Spleen (tissue), 11 donors: ENCODE measurements at regions not wholly inside any gene's neighbourhood (a gene's known extent, or its start where the extent isn't known, plus 50 kb on each side); places are given as distances from the start of the nearest gene placed in this dataset.

Source experiments
- DNase-seq: peaks from one replicate; pipeline ENCODE4 v3.0.0-alpha.2; 2020
- H3K27ac ChIP-seq, 8 donors: fragments of 200-600 bp; sonication (generic) in 7 of 8; 1 replicate in 4 of 8; 2 replicates in 4 of 8; pipeline versions ENCODE4 v1.5.0 to v1.8.0; 2016 to 2021; ENCODE audit warnings: inconsistent platforms in 4 of 8, mild to moderate bottlenecking in 4 of 8, moderate library complexity in 1 of 8
- H3K27me3 ChIP-seq, 7 donors: fragments of 200-600 bp; sonication (generic) in 6 of 7; replicated peaks in 1 of 7; 1 replicate in 4 of 7; 2 replicates in 3 of 7; pipeline versions ENCODE4 v1.5.0 to v1.8.0; 2016 to 2021; ENCODE audit warnings: inconsistent platforms in 3 of 7, mild to moderate bottlenecking in 1 of 7
- H3K36me3 ChIP-seq, 6 donors: fragments of 200-600 bp; sonication (generic) in 5 of 6; 1 replicate in 4 of 6; 2 replicates in 2 of 6; pipeline versions ENCODE4 v1.5.0 to v1.8.0; 2016 to 2021; ENCODE audit warnings: inconsistent platforms in 2 of 6
- H3K4me1 ChIP-seq, 6 donors: fragments of 200-600 bp; sonication (generic) in 5 of 6; 1 replicate in 3 of 6; 2 replicates in 3 of 6; pipeline versions ENCODE4 v1.5.0 to v1.8.0; 2016 to 2021; ENCODE audit warnings: inconsistent platforms in 3 of 6
- H3K4me3 ChIP-seq, 8 donors: fragments of 200-600 bp; sonication (generic) in 7 of 8; 1 replicate in 4 of 8; 2 replicates in 4 of 8; pipeline versions ENCODE4 v1.5.0 to v1.8.0; 2016 to 2021; ENCODE audit warnings: inconsistent platforms in 4 of 8, mild to moderate bottlenecking in 4 of 8, moderate library complexity in 2 of 8
- H3K9me3 ChIP-seq, 8 donors: fragments of 200-600 bp; sonication (generic) in 7 of 8; 1 replicate in 4 of 8; 2 replicates in 4 of 8; pipeline versions ENCODE4 v1.5.0 to v1.8.0; 2016 to 2021; ENCODE audit warnings: inconsistent platforms in 4 of 8
- CTCF ChIP-seq, 11 experiments: fragments of 200-600 bp in 7 of 11; fragments of 450-650 bp in 4 of 11; sonication (generic) in 4 of 11; IDR thresholded peaks in 8 of 11; conservative IDR thresholded peaks in 3 of 11; 1 replicate in 7 of 11; 2 replicates in 4 of 11; pipeline versions ENCODE4 v1.4.0 to v1.8.0; 2016 to 2021; ENCODE audit warnings: antibody characterized with exemption in 11 of 11, inconsistent platforms in 4 of 11, mild to moderate bottlenecking in 1 of 11
- POLR2A ChIP-seq, 3 donors: fragments of 450-650 bp; IDR thresholded peaks; one replicate each; pipeline ENCODE4 v1.5.1; 2017; ENCODE audit warnings: antibody characterized with exemption in 3 of 3, mild to moderate bottlenecking in 1 of 3
- POLR2AphosphoS5 ChIP-seq, 3 donors: sonication (generic); formaldehyde crosslinking; IDR thresholded peaks; one replicate each; pipeline ENCODE4 v1.5.1; 2017; ENCODE audit warnings: antibody characterized with exemption in 3 of 3
- WGBS, 5 donors: extraction: QIAGEN DNeasy Blood & Tissue Kit in 3 of 5; methylation state at CpG; one replicate each; pipeline versions ENCODE4 v1.1.5 to v1.1.7; 2013 to 2018; 5-methylcytosine and 5-hydroxymethylcytosine counted together
- intact Hi-C: fragments of 100-400 bp; cut with DNase I; formaldehyde crosslinking; loops from one replicate; pipeline ENCODE4 v1.15.0; 2023; ENCODE audit warnings: low total_unique reads
- donor health status: healthy with polysubstance abuse.
- donor health status: DM: no; HTN: no; CAD: no; lungs with moderate emphysema.
- donor health status: DM: no; HTN: no; CAD: no.
- donor health status: Bipolar disorder and iron deficiency.
- donor health status: healthy.
- donor health status: DM: no; HTN: no; CAD: no.
- donor health status: DM: yes; HTN: yes; CAD: no.

- whole genome bisulfite sequencing, 5 donors, result 94 to 100% (median 98%) methylated on average over 2 of the region's 2 CpGs
- H3K27ac ChIP-seq, result no peak overlapping the region
- H3K9me3 ChIP-seq, result peaks cover 0 to 18% (median 8%) of the 10 kb centered on the region in 8 donors
- H3K4me1 ChIP-seq, result no peaks in the 10 kb centered on the region
- intact Hi-C loops, result loop anchor here (10.0 kb wide), 1 partner anchor 187 kb away; no protein-coding TSS in a partner anchor
- TF ChIP-seq CTCF (IDR thresholded peaks at IDR 0.05 in 8 of 11, conservative IDR thresholded peaks at IDR 0.05 in 3 of 11) (no peak), POLR2A (IDR thresholded peaks at IDR 0.05) (no peak), POLR2AphosphoS5 (IDR thresholded peaks at IDR 0.05) (no peak)
- H3K4me3 ChIP-seq, result no peak overlapping the region
- H3K36me3 ChIP-seq, result no peaks in the 10 kb centered on the region
- no peak for DNase-seq
- no peaks in the 10 kb centered on the region for H3K27me3 ChIP-seq
Observed at GRCh38 chr13:99031832-99032231, 54.0 kb upstream of the DOCK9 start.

GRCh38 chr13:99033814-99034213 is 56.0 kb upstream of the DOCK9 start:
- Histone ChIP-seq H3K27ac (no peak overlapping the region), H3K36me3 (no peaks in the 10 kb centered on the region), H3K4me3 (no peak overlapping the region), H3K27me3 (no peaks in the 10 kb centered on the region), H3K9me3 (peaks cover 0 to 16% (median 7%) of the 10 kb centered on the region in 8 donors), H3K4me1 (no peaks in the 10 kb centered on the region)
- peak in 7 of 11 experiments; percentile 32 to 56 (median 42) for TF ChIP-seq CTCF (IDR thresholded peaks at IDR 0.05 in 8 of 11, conservative IDR thresholded peaks at IDR 0.05 in 3 of 11)
- no peak for TF ChIP-seq POLR2AphosphoS5 (IDR thresholded peaks at IDR 0.05)
- no peak for TF ChIP-seq POLR2A (IDR thresholded peaks at IDR 0.05)
- DNase-seq, result no peak
- intact Hi-C loops, result loop anchor here (10.0 kb wide), 1 partner anchor 189 kb away; no protein-coding TSS in a partner anchor

- Histone ChIP-seq H3K4me1 (no peaks in the 10 kb centered on the region), H3K9me3 (peaks cover 0 to 9% (median under 1%) of the 10 kb centered on the region in 8 donors), H3K4me3 (no peak overlapping the region), H3K27ac (no peak overlapping the region), H3K27me3 (no peaks in the 10 kb centered on the region), H3K36me3 (no peaks in the 10 kb centered on the region)
- DNase-seq, result no peak
- TF ChIP-seq POLR2AphosphoS5 (IDR thresholded peaks at IDR 0.05) (no peak), CTCF (IDR thresholded peaks at IDR 0.05 in 8 of 11, conservative IDR thresholded peaks at IDR 0.05 in 3 of 11) (no peak), POLR2A (IDR thresholded peaks at IDR 0.05) (no peak)
- 90 to 98% (median 96%) methylated on average over 5 of the region's 5 CpGs for WGBS, 5 donors
- intact Hi-C loops, result loop anchor here (10.0 kb wide), 1 partner anchor 190 kb away; no protein-coding TSS in a partner anchor
Observed at GRCh38 chr13:99034333-99035085, 56.6 kb upstream of the DOCK9 start.

GRCh38 chr13:99035715-99036114 is 57.9 kb upstream of the DOCK9 start:
- H3K9me3 ChIP-seq, result peaks cover 0 to 9% (median 0%) of the 10 kb centered on the region in 8 donors
- intact Hi-C loops, result loop anchor here (10.0 kb wide), 1 partner anchor 191 kb away; no protein-coding TSS in a partner anchor
- H3K27me3 ChIP-seq, result peaks cover 0 to 5% (median 0%) of the 10 kb centered on the region in 7 donors
- no peak overlapping the region for H3K27ac ChIP-seq
- WGBS, 5 donors, result 92 to 99% (median 95%) methylated on average over 5 of the region's 5 CpGs
- TF ChIP-seq POLR2A (IDR thresholded peaks at IDR 0.05) (no peak), CTCF (IDR thresholded peaks at IDR 0.05 in 8 of 11, conservative IDR thresholded peaks at IDR 0.05 in 3 of 11) (no peak), POLR2AphosphoS5 (IDR thresholded peaks at IDR 0.05) (no peak)
- no peak for DNase-seq
- no peak overlapping the region for H3K4me3 ChIP-seq
- H3K36me3 ChIP-seq, result no peaks in the 10 kb centered on the region
- no peaks in the 10 kb centered on the region for H3K4me1 ChIP-seq
